Upper lobe of left lung (tissue), 4 donors: ENCODE measurements at regions not wholly inside any gene's neighbourhood (a gene's known extent, or its start where the extent isn't known, plus 50 kb on each side); places are given as distances from the start of the nearest gene placed in this dataset.

ENCODE experiments used
- EP300 ChIP-seq, 4 donors: sonication (generic); formaldehyde crosslinking; IDR thresholded peaks; one replicate each; pipeline ENCODE4 v1.5.1; 2017; ENCODE audit warnings: antibody characterized with exemption in 4 of 4, control low read depth in 2 of 4
- POLR2A ChIP-seq, 4 donors: fragments of 450-650 bp; IDR thresholded peaks; one replicate each; pipeline ENCODE4 v1.5.1; 2016 to 2017; ENCODE audit warnings: antibody characterized with exemption in 4 of 4, mild to moderate bottlenecking in 2 of 4
- POLR2AphosphoS5 ChIP-seq, 2 donors: sonication (generic); formaldehyde crosslinking; IDR thresholded peaks; one replicate each; pipeline ENCODE4 v1.5.1; 2017; ENCODE audit warnings: antibody characterized with exemption in 2 of 2
- TF ChIP-seq, protein P1 (sequence below), 6 experiments: fragments of 450-650 bp in 4 of 6; fragments of 200-600 bp in 2 of 6; sonication (generic) in 2 of 6; IDR thresholded peaks; one replicate each; pipeline ENCODE4 v1.5.1; 2016 to 2019; ENCODE audit warnings: antibody characterized with exemption in 6 of 6

DNA sequence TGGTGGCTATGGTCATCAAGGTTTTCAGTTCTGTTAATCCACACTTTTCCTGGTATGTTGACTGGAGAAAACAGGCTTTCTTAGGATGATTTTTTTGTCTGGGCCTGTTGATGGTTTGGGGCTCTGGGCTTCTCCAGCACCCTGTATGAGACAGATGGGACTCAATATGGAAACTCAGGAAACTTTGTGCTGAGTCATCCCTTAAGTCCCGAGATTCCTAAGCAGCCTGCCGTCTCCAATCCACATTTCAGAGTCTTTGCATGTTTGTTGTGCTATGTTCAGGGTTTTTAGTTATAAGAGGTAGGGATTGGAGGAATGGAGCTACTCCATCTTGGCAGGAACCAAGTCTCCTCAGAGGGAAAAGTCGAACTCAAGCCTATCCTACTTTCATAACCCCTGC is 253.3 kb upstream of the FOXF1 start:
- TF ChIP-seq, protein P1, sequence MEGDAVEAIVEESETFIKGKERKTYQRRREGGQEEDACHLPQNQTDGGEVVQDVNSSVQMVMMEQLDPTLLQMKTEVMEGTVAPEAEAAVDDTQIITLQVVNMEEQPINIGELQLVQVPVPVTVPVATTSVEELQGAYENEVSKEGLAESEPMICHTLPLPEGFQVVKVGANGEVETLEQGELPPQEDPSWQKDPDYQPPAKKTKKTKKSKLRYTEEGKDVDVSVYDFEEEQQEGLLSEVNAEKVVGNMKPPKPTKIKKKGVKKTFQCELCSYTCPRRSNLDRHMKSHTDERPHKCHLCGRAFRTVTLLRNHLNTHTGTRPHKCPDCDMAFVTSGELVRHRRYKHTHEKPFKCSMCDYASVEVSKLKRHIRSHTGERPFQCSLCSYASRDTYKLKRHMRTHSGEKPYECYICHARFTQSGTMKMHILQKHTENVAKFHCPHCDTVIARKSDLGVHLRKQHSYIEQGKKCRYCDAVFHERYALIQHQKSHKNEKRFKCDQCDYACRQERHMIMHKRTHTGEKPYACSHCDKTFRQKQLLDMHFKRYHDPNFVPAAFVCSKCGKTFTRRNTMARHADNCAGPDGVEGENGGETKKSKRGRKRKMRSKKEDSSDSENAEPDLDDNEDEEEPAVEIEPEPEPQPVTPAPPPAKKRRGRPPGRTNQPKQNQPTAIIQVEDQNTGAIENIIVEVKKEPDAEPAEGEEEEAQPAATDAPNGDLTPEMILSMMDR (IDR thresholded peaks at IDR 0.05) = no peak
- TF ChIP-seq EP300 (IDR thresholded peaks at IDR 0.05) (no peak), POLR2AphosphoS5 (IDR thresholded peaks at IDR 0.05) (no peak), POLR2A (IDR thresholded peaks at IDR 0.05) (no peak)
